Hematopoietic multipotent progenitor cell treated with erythropoietin and hydrocortisone succinate and interleukin-3 and kit ligand, for 4 days (in vitro differentiated cells): ENCODE measurements at regions not wholly inside any gene's neighbourhood (a gene's known extent, or its start where the extent isn't known, plus 50 kb on each side); places are given as distances from the start of the nearest gene placed in this dataset.
"Not testable (repeated sequence)": the region's sequence is repeated elsewhere in the genome, so short reads cannot be mapped to it uniquely, and the experiment has no call there.

Source experiments
- DNase-seq: peaks from one replicate; pipeline ENCODE4 v3.0.0-alpha.2; 2015

DNA sequence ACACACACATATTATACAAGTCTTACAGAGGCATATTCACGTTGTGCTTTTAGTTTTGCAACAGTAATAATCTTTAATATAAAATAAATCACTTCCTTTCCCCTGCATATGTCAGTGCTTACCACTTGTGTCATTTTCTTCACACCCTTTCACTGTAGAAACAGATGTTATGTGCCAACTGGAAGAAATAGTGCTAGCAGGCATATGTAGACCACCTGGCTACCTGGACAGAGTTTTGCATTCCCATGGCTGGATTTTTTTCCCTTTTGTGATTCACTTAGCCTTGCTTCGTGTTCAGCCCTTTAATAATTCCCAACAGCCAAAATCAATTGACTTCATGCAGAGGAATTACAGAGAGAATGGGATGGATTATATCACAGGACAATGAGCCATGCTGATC, 399.1 kb upstream of the SPRY2 start:
- DNase-seq = no peak

DNA sequence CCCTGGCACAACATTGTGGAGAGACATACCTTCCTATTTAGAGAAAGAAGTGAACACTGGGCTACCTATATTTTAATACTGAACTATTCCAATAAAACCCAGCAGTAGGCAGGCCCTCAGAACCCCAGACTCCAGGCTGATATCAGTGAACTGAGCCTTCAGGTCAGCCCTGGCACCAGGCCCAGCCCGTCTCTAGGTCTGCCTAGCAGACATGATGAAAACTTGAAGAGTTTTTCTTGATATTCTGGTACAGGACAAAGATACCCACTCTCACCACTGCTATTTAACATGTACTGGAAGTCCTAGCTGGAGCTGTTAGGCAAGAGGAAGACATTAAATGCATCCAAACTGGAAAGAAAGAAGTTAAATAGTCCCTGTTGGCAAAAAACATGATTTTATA, 396.6 kb upstream of the SPRY2 start:
- DNase-seq = no peak

DNA sequence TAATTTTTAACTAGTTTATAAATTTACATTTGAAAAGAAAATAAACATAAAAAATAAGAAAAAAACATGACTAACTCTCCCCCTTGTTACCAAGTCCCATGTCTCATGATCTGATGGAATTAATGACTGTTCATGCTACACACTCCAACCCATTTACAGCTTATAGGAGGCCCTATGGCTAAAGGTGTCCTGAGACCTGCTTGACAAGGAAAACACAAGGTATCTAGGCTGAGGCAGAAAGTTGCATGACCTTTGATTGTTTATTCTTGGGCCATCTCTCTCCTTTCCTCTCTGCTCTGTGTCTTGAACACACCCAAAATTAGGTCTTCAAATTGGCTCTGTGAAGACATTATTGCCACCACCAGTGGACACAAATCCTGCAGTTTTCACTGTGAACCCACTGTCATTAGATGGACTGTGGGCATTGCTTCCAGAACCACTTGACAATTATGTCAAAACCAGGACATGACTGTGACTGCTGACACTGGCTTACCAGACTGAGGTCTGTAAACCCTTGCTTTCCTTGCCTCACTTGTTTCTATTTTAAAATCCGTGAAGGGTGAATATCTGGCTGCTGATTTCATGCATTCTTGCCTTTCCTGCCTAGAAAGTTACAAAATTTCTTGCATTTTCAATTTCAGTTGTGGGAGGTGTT, 386.5 kb upstream of the SPRY2 start:
- no peak for DNase-seq

DNA sequence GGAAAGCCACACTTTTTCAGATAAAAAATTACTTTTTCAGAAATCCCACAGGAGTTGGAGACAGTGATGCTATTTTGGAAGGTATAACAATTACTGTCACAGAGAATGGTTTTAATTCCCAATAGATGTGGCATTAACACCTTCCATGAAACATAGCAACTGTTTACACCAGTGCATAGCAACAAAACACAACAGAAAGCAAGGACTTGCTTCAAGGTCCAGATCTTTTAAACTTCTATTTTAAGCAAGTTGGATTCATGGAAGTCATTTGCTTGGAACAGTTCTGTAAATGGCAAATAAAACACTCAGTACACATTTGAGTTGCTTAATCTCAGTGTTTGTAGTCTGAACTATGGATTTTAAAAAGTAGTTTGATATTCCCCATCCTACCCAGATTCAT, 385.9 kb upstream of the SPRY2 start:
- no peak for DNase-seq

DNA sequence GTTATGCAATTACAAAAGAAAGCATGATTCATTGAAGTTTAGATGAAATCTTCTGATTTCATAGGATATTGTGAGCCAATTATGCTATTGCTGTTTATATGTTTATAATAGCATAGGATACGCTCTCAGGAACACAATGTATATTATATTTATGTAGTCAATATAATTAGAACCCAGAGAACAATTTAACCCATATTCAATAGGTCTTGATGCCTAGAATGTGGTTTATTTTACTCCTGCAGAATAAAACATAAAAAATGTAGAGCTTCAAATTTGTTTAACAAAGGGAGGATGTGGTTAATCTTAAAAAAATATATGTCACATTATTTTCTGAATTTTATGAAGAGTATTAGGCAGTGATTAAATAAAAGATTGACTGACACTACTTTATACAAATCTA, 380.8 kb upstream of the SPRY2 start:
- DNase-seq = no peak

DNA sequence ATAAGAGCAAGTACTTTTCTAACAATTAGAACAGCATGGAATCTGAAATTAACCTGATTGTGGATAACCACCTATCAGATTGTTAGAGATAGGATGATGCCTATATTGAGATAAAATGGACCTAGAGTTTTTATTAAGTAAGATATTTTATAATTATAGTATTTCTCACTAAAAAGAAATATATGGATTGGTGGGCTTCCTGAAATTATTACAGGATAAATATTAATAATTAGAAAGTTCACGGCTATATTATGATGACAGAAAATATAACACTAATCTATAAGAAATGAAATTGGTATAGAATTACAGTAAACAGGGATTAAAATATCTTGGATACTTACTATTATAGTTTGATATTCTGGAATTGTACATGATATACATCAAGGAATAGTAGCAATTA, 378.0 kb upstream of the SPRY2 start:
- no peak for DNase-seq

DNA sequence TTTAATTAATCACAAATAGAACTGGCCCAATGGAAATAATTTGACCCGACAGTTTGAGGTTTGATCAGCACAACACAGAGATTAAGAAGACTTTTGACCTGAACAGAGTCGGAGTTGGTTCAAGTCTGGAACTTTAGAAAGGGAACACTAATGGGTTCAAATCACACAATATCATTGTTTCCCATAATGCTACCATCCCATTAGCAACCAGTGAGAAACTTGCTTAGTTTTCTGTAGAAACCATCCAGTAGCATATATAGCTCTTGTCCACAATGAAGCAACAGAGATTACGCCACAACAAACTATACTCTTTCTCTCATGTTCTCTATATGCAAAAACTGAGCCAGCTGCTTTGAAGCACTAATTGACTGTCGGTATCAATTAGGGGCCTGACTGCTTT, 376.9 kb upstream of the SPRY2 start:
- DNase-seq = peak; percentile 8

DNA sequence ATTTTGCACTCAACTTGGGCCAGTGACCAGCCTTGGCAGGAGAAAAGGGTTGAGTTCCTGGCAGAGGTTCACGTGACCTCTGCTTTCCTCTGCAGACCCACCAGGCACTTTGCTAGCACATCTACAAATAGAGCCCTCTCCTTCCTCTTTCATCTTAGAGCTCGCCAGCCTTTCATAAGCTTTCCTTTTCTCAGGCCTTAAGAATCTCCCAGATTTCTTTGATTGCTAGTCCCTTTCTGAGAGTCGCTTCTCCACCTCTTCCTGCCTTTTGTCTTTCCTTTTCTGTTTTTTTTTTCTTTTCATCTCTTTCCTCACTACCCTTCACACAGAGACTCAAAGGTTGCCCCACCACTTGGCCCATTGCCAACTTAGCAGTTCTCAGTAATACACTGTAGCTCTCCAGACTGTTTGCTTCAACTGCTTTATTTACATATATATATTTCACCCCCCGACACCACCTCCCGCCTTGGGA, 375.7 kb upstream of the SPRY2 start:
- peak; percentile 58 for DNase-seq

DNA sequence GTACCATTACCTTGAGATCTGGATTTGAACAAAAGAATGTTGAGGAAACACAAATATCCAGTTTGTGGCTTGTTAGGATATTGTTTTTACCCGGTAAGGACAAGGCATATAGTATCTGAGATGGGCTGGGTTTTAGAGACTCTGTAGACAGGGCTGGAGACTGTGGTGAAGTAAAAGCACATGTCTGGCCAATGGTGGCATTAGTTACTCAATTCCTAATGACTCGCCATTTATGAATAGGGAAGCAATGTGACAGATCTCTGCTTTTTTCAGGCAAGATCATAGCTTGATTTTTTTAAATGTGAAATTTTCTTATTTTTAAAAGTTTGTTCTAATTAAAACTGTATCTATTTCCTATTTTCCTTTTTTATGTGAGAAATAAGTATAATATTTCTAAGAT, 371.1 kb upstream of the SPRY2 start:
- peak; percentile 24 for DNase-seq

DNA sequence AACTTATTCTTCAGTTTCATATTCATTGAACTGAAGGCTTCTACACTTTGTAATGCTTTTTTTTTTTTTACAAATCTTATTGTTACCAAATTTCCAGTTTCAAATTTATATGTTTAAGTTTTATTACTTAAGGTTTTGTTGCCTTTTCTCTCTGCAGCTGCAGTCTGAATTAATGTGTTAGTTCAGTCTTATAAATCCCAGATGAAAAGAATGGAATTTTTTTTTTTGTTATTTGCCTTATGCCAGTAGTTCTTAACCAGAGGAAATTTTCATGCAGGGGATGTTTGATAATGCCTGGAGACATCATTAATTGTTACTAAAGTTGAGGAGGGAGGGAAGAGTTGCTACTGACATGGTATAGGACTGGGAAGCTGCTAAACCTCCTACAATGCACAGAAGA, 367.9 kb upstream of the SPRY2 start:
- DNase-seq = no peak

DNA sequence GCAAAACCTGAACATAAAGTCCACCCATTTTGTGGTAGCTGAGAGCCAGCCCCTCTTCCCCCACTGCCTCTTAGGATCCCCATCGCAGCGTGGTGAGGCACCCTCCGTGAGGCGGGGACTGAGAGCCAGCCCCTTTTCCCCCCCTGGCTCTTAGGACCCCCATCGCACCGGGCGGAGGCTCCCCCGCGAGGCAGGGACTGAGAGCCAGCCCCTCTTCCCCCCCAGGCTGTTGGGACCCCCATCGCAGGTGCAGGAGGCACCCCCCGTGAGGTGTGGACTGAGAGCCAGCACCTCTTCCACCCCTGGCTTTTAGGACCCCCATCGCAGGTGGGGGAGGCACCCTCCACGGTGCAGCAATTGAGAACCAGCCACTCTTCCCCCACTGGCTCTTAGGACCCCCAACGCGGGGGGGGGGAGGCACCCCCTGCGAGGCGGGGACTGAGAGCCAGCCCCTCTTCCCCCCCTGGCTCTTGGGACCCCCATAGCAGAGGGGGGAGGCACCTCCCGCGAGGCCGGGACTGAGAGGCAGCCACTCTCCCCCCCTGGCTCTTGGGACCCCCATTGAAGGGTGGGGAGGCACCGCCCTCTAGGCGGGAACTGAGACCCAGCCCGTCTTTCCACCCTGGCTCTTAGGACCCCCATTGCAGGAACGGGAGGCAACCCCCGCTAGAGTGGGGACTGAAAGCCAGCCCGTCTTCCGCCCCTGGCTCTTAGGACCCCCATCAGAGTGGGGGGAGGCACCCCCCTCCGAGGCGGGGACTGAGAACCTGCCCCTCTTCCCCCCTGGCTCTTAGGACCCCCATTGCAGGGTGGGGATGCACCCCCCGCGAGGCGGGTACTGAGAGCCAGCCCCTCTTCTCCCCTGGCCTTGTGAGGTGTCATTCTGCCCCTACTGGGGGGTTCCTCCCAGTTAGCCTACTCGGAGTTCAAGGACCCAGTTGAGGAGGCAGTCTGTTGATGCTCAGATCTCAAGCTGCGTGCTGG, 366.4 kb upstream of the SPRY2 start:
- no peak for DNase-seq

DNA sequence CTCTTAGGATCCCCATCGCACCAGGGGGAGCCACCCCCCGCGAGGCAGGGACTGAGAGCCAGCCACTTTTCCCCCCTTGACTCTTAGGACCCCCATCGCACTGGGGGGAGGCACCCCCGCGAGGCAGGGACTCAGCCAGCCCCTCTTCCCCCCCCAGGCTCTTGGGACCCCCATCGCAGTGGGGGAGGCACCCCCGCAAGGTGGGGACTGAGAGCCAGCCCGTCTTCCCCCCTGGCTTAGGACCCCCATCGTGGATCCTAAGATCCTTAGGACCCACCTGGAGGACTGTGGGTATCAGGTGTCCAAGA, 365.2 kb upstream of the SPRY2 start:
- no peak for DNase-seq

DNA sequence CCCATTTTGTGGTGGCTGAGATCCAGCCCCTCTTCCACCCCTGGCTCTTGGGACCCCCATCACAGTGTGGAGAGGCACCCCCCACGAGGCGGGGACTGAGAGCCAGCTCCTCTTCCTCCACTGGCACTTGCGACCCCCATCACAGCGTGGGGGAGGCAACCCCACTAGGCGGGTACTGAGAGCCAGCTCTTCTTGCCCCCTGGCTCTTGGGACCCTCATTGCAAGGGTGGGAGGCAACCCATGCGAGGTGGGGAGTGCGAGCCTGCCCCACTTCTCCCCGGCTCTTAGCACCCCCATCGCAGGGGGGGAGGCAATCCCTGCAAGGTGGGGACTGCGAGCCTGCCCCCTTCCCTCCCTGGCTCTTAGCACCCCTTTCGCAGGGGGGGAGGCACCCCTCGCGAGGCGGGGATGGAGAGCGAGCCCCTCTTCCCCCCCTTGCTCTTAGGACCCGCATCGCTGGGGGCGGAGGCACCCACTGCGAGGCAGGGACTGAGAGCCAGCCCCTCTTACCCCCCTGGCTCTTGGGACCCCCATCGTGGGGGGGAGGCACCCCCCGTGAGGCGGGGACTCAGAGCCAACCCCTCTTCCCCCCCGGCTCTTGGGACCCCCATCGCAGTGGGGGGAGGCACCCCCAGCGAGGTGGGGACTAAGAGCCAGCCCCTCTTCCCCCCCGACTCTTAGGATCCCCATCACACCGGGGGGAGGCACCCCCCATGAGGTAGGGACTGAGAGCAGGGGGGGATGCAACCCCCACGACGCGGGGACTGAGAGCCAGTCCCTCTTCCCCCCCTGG, 364.6 kb upstream of the SPRY2 start:
- DNase-seq = no peak

DNA sequence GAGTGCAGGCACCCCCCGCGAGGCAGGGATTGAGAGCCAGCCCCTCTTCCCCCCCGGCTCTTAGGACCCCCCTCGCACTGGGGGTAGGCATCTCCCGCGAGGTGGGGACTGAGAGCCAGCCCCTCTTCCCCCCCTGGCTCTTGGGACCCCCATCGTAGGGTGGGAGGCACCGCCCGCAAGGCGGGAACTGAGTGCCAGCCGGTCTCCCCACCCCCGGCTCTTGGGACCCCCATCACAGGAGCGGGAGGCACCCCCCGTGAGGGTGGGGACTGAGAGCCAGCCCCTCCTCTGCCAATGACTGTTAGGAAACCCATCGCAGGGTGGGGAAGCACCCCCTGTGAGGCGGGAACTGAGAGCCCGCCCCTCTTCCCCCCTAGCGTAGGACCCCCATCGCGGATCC, 363.4 kb upstream of the SPRY2 start:
- DNase-seq = no peak

DNA sequence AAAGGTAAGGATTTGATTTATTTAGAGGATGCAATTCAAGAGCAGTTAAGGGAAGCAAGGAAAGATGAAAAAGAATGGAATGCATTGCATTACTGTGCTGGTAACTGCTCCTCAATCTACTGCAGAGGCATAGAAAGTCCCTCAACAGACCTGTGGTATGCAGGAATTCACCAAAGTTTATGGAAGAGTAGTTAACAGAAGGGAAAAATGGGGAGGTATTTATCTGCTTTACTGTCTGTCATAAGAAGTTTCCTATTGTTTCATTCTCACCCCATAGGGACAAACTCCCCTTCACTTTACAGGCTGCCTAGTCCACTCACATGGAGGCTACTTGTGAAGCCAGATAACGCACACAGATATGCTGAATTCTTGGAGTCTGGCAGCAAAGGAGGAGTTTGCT, 354.9 kb upstream of the SPRY2 start:
- DNase-seq = no peak

DNA sequence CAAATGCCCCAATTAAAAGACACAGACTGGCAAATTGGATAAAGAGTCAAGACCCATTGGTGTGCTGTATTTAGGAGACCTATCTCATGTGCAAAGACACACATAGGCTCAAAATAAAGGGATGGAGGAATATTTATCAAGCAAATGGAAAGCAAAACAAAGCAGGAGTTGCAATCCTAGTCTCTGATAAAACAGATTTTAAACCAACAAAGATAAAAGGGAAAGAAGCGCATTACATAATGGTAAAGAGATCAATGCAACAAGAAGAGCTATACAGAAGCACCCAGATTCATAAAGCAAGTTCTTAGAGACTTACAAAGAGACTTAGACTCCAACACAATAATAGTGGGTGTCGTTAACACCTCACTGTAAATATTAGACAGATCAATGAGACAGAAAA, 350.9 kb upstream of the SPRY2 start:
- not testable (repeated sequence) for DNase-seq

DNA sequence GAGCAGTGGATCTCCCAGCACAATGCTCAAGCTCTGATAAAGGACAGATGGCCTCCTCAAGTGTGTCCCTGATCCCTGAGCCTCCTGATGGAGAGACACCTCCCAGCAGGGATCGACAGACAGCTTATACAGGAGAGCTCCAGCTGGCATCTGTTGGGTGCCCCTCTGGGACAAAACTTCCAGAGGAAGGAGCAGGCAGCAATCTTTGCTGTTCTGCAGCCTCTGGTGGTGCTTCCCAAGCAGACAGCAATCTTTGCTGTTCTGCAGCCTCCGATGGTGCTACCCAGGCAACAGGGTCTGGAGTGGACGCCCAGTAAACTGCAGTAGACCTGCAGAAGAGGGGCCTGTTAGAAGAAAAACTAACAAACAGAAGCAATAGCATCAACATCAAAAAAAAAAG, 349.3 kb upstream of the SPRY2 start:
- DNase-seq = no peak

DNA sequence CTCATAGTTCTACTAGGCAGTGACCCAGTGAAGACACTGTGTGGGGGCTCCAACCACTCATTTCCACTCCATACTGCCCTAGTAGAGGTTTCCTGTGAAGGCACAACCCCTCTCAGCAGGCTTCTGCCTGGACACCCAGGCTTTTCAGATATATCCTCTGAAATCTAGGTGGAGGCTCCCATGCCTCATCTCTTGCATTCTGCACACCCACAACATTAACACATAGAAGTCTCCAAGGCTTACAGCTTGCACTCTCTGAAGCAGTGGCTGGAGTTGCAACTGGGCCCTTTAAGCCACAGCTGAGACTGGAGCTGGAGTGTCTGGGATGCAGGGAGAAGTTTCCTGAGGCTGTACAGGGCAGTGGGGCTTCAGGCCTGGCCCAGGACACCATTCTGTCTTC, 347.7 kb upstream of the SPRY2 start:
- no peak for DNase-seq

DNA sequence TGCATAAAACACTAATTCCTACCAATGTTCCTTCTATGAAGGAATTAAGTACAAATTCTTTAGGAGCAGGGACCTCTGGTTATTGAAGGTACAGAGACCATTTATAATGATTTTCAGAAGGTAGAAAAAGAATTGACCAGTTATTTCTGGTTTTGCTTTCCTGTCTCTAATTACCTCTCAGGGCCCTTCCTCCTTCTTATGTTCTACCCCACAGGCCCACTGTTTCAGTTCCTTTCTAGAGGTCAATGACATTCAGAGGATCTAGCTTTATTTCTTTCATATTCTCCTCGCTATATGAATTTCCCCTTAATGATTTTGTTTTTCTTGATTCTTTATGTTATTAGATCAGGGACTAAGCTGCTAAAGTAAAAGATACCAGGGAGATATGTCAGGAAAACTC, 345.0 kb upstream of the SPRY2 start:
- no peak for DNase-seq

DNA sequence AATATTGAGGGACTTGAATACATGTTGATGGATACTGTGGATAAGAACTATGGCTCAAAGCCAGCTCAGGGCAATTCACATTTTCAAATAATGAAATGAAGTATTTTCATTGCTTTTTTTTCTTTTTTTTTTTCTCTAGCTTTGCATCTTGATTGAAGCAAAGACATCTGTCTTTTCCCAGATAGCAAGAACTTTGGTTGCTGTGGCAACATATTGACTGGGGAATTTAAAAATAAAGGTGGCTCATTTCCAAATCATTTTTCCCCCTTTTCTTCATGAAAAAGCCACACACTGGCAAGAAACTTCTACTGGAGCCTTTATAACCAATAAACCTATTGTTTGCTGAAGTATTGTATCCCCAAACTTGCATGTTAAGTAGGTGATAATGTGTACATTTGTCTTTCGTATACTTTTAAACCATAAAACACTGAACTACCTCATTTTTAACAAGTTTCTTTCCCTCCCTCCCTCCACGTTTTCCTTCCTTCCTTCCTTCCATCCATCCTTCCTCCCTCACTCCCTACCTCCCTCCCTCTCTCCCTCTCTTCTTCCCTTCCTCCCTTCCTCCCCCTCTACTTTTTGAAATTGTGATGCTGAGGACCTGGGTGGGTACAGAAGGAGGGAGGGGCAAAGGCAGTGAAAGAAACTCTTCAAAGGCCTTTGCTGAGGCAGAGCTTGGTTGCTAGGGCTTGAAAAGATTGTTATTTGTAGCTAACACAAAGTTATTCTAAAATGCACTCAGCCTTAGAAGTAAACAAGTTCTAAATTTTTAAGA, 343.5 kb upstream of the SPRY2 start:
- DNase-seq = no peak

DNA sequence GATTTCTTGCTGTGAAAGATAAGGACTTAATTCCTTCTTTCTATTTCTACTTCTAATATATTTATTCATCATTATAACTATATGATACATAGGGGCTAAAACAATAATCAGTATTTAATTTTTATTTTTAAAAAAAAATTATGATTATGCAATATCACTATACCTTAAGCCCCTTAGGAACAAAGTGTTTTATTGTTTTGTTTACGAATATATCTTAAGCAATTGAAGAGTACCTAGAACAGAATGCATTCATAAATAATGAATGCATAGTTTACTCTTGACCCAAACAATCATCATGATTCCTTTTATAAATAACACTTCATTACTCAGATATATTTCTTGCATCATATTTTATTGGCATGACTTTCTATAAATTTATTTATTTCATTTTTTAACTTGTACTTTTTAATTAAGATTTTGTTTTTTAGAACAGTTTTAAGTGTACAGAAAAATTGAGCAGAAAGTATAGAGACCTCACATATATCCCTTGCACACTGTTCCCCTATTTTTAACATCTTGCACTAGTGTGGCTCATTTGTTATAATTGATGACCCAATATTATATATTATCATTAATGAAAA, 339.9 kb upstream of the SPRY2 start:
- DNase-seq = no peak

DNA sequence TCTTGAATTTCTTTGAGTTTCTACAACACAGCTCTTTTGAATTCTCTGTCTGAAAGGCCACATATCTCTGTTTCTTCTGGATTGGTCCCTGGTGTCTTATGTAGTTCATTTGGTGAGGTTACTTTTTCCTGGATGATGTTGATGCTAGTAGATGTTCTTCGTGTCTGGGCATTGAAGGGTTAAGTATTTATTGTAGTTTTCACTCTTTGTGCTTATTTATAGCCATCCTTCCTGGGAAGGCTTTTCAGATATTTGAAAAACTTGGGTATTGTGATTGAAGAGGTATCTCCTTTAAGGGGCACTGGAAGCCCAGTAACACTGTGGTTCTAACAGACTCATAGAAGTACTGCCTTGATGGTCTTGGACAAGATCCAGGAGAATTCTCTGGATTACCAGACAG, 338.5 kb upstream of the SPRY2 start:
- DNase-seq = no peak

DNA sequence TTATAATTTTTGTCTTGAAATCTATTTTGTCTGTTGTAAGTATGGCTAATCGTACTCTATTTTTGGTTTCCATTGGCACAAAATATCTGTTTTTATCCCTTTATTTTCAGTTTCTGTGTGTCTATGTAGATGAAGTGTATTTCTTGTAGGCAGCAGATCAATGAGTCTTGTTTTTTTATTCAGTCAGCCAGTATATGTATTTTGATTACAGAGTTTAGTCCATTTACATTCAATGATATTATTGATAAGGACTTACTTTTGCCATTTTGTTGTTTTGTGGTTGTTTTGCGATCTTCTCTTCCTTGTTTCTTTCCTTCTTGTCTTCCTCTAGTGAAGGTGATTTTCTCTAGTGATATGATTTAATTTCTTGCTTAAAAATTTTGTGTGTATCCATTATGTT, 336.3 kb upstream of the SPRY2 start:
- DNase-seq = no peak
